Gastroesophageal sphincter (tissue), 3 donors: ENCODE measurements at regions not wholly inside any gene's neighbourhood (a gene's known extent, or its start where the extent isn't known, plus 50 kb on each side); places are given as distances from the start of the nearest gene placed in this dataset.

ENCODE experiments used
- CTCF ChIP-seq, 4 experiments: fragments of 200-600 bp in 2 of 4; fragments of 450-650 bp in 2 of 4; sonication (generic) in 1 of 4; IDR thresholded peaks; one replicate each; pipeline ENCODE4 v1.5.1; 2017 to 2019; ENCODE audit warnings: antibody characterized with exemption in 4 of 4, mild to moderate bottlenecking in 2 of 4, moderate library complexity in 2 of 4
- EP300 ChIP-seq: sonication (generic); formaldehyde crosslinking; IDR thresholded peaks from one replicate; pipeline ENCODE4 v1.6.1; 2017; ENCODE audit warnings: antibody characterized with exemption, mild to moderate bottlenecking
- POLR2A ChIP-seq, 2 donors: fragments of 450-650 bp; IDR thresholded peaks; one replicate each; pipeline ENCODE4 v1.6.1; 2017; ENCODE audit warnings: antibody characterized with exemption in 2 of 2, mild to moderate bottlenecking in 2 of 2, moderate library complexity in 1 of 2
- POLR2AphosphoS5 ChIP-seq: sonication (generic); formaldehyde crosslinking; IDR thresholded peaks from one replicate; pipeline ENCODE4 v1.6.1; 2017; ENCODE audit warnings: antibody characterized with exemption

- TF ChIP-seq CTCF (IDR thresholded peaks at IDR 0.05) = no peak
- no peak for TF ChIP-seq POLR2A (IDR thresholded peaks at IDR 0.05)
- no peak for TF ChIP-seq EP300
- no peak for TF ChIP-seq POLR2AphosphoS5
These were observed 399.1 kb upstream of the TBL1XR1 start for GRCh38 chr3:177596248-177596815.
